ENCODE measurements at regions not wholly inside any gene's neighbourhood (a gene's known extent, or its start where the extent isn't known, plus 50 kb on each side); places are given as distances from the start of the nearest gene placed in this dataset.

GRCh38 chr1:187634940-187635339 is 806.2 kb downstream of the PLA2G4A start:
- H3K9me3 ChIP-seq (ENCODE audit: control insufficient read depth, low read length, poor library complexity, severe bottlenecking): peaks cover 2% of the 10 kb centered on the region
- H3K4me1 Mint-ChIP-seq: no peaks in the 10 kb centered on the region
- DNase-seq (no peak), ATAC-seq (no peak)
- H3K27ac Mint-ChIP-seq: no peak overlapping the region
- H3K4me3 Mint-ChIP-seq: no peak overlapping the region
- no peaks in the 10 kb centered on the region for H3K36me3 Mint-ChIP-seq (ENCODE audit: low read depth)
- no peaks in the 10 kb centered on the region for H3K27me3 Mint-ChIP-seq

GRCh38 chr1:187638733-187639434 is 810.1 kb downstream of the PLA2G4A start:
- ATAC-seq: no peak
- H3K36me3 Mint-ChIP-seq (ENCODE audit: low read depth): no peaks in the 10 kb centered on the region
- H3K9me3 ChIP-seq (ENCODE audit: control insufficient read depth, low read length, poor library complexity, severe bottlenecking): peaks cover 2% of the 10 kb centered on the region
- H3K27ac Mint-ChIP-seq: no peak overlapping the region
- H3K27me3 Mint-ChIP-seq: no peaks in the 10 kb centered on the region
- no peak overlapping the region for H3K4me3 Mint-ChIP-seq
- no peaks in the 10 kb centered on the region for H3K4me1 Mint-ChIP-seq
- DNase-seq: no peak

GRCh38 chr1:187641015-187641414 is 812.3 kb downstream of the PLA2G4A start:
- DNase-seq: no peak
- no peak for ATAC-seq
- peaks cover 2% of the 10 kb centered on the region for H3K9me3 ChIP-seq (ENCODE audit: control insufficient read depth, low read length, poor library complexity, severe bottlenecking)
- no peaks in the 10 kb centered on the region for H3K4me1 Mint-ChIP-seq
- H3K4me3 Mint-ChIP-seq: no peak overlapping the region
- no peak overlapping the region for H3K27ac Mint-ChIP-seq
- H3K27me3 Mint-ChIP-seq: no peaks in the 10 kb centered on the region
- no peaks in the 10 kb centered on the region for H3K36me3 Mint-ChIP-seq (ENCODE audit: low read depth)

GRCh38 chr1:187641463-187641862 is 812.7 kb downstream of the PLA2G4A start:
- DNase-seq: no peak
- H3K4me3 Mint-ChIP-seq: no peak overlapping the region
- no peaks in the 10 kb centered on the region for H3K4me1 Mint-ChIP-seq
- ATAC-seq: no peak
- H3K9me3 ChIP-seq (ENCODE audit: control insufficient read depth, low read length, poor library complexity, severe bottlenecking): peaks cover 1% of the 10 kb centered on the region
- H3K27me3 Mint-ChIP-seq: no peaks in the 10 kb centered on the region
- H3K36me3 Mint-ChIP-seq (ENCODE audit: low read depth): no peaks in the 10 kb centered on the region
- H3K27ac Mint-ChIP-seq: no peak overlapping the region

GRCh38 chr1:187641907-187642306 is 813.2 kb downstream of the PLA2G4A start:
- Mint-ChIP-seq H3K27ac (no peak overlapping the region), H3K27me3 (no peaks in the 10 kb centered on the region), H3K36me3 (ENCODE audit: low read depth) (no peaks in the 10 kb centered on the region), H3K4me1 (no peaks in the 10 kb centered on the region), H3K4me3 (no peak overlapping the region)
- H3K9me3 ChIP-seq (ENCODE audit: control insufficient read depth, low read length, poor library complexity, severe bottlenecking): no peaks in the 10 kb centered on the region
- ATAC-seq (no peak), DNase-seq (no peak)

- Mint-ChIP-seq H3K27me3 (no peaks in the 10 kb centered on the region), H3K36me3 (ENCODE audit: low read depth) (no peaks in the 10 kb centered on the region), H3K4me3 (no peak overlapping the region), H3K4me1 (no peaks in the 10 kb centered on the region), H3K27ac (no peak overlapping the region)
- DNase-seq (no peak), ATAC-seq (no peak)
- no peaks in the 10 kb centered on the region for H3K9me3 ChIP-seq (ENCODE audit: control insufficient read depth, low read length, poor library complexity, severe bottlenecking)
Observed at GRCh38 chr1:187645651-187646050, 816.9 kb downstream of the PLA2G4A start.

- no peaks in the 10 kb centered on the region for H3K36me3 Mint-ChIP-seq (ENCODE audit: low read depth)
- DNase-seq (no peak), ATAC-seq (no peak)
- H3K27me3 Mint-ChIP-seq: no peaks in the 10 kb centered on the region
- H3K4me3 Mint-ChIP-seq: no peak overlapping the region
- no peak overlapping the region for H3K27ac Mint-ChIP-seq
- no peaks in the 10 kb centered on the region for H3K4me1 Mint-ChIP-seq
- no peaks in the 10 kb centered on the region for H3K9me3 ChIP-seq (ENCODE audit: control insufficient read depth, low read length, poor library complexity, severe bottlenecking)
Observed at GRCh38 chr1:187646536-187647107, 817.9 kb downstream of the PLA2G4A start.

GRCh38 chr1:187648091-187648490 is 819.3 kb downstream of the PLA2G4A start:
- Mint-ChIP-seq H3K4me3 (no peak overlapping the region), H3K4me1 (no peaks in the 10 kb centered on the region)
- ATAC-seq: no peak

GRCh38 chr1:187654635-187655034 is 825.9 kb downstream of the PLA2G4A start:
- Mint-ChIP-seq H3K27me3 (no peaks in the 10 kb centered on the region), H3K27ac (no peak overlapping the region), H3K4me3 (no peak overlapping the region), H3K4me1 (no peaks in the 10 kb centered on the region), H3K36me3 (ENCODE audit: low read depth) (no peaks in the 10 kb centered on the region)
- no peaks in the 10 kb centered on the region for H3K9me3 ChIP-seq (ENCODE audit: control insufficient read depth, low read length, poor library complexity, severe bottlenecking)
- ATAC-seq: no peak
- no peak for DNase-seq

More at GRCh38 chr1:187648091-187648490, 819.3 kb downstream of the PLA2G4A start:
- DNase-seq: no peak
- no peaks in the 10 kb centered on the region for H3K9me3 ChIP-seq (ENCODE audit: control insufficient read depth, low read length, poor library complexity, severe bottlenecking)
- no peaks in the 10 kb centered on the region for H3K36me3 Mint-ChIP-seq (ENCODE audit: low read depth)
- H3K27ac Mint-ChIP-seq: no peak overlapping the region
- no peaks in the 10 kb centered on the region for H3K27me3 Mint-ChIP-seq

- H3K9me3 ChIP-seq (ENCODE audit: control insufficient read depth, low read length, poor library complexity, severe bottlenecking): no peaks in the 10 kb centered on the region
- no peak overlapping the region for H3K4me3 Mint-ChIP-seq
Observed at GRCh38 chr1:187655104-187655503, 826.4 kb downstream of the PLA2G4A start.

GRCh38 chr1:187665483-187665882 is 836.7 kb downstream of the PLA2G4A start:
- Mint-ChIP-seq H3K4me1 (no peaks in the 10 kb centered on the region), H3K36me3 (ENCODE audit: low read depth) (no peaks in the 10 kb centered on the region), H3K4me3 (no peak overlapping the region), H3K27me3 (no peaks in the 10 kb centered on the region), H3K27ac (no peak overlapping the region)
- H3K9me3 ChIP-seq (ENCODE audit: control insufficient read depth, low read length, poor library complexity, severe bottlenecking): no peaks in the 10 kb centered on the region
- ATAC-seq (no peak), DNase-seq (no peak)

More at GRCh38 chr1:187655104-187655503, 826.4 kb downstream of the PLA2G4A start:
- Mint-ChIP-seq H3K27ac (no peak overlapping the region), H3K27me3 (no peaks in the 10 kb centered on the region), H3K36me3 (ENCODE audit: low read depth) (no peaks in the 10 kb centered on the region), H3K4me1 (no peaks in the 10 kb centered on the region)
- no peak for DNase-seq
- ATAC-seq: no peak

GRCh38 chr1:187680823-187681222 is 852.1 kb downstream of the PLA2G4A start:
- no peak for ATAC-seq
- no peak for DNase-seq
- H3K27ac Mint-ChIP-seq: no peak overlapping the region
- no peaks in the 10 kb centered on the region for H3K9me3 ChIP-seq (ENCODE audit: control insufficient read depth, low read length, poor library complexity, severe bottlenecking)
- no peaks in the 10 kb centered on the region for H3K36me3 Mint-ChIP-seq (ENCODE audit: low read depth)
- no peak overlapping the region for H3K4me3 Mint-ChIP-seq
- no peaks in the 10 kb centered on the region for H3K4me1 Mint-ChIP-seq
- H3K27me3 Mint-ChIP-seq: no peaks in the 10 kb centered on the region

- no peak for DNase-seq
- Mint-ChIP-seq H3K27me3 (no peaks in the 10 kb centered on the region), H3K36me3 (ENCODE audit: low read depth) (no peaks in the 10 kb centered on the region), H3K4me3 (no peak overlapping the region), H3K4me1 (no peaks in the 10 kb centered on the region), H3K27ac (no peak overlapping the region)
- no peaks in the 10 kb centered on the region for H3K9me3 ChIP-seq (ENCODE audit: control insufficient read depth, low read length, poor library complexity, severe bottlenecking)
- no peak for ATAC-seq
Observed at GRCh38 chr1:187682112-187682511, 853.4 kb downstream of the PLA2G4A start.

GRCh38 chr1:187685333-187685732 is 856.6 kb downstream of the PLA2G4A start:
- Mint-ChIP-seq H3K4me1 (no peaks in the 10 kb centered on the region), H3K36me3 (ENCODE audit: low read depth) (no peaks in the 10 kb centered on the region)
- no peak for ATAC-seq

More at GRCh38 chr1:187685333-187685732, 856.6 kb downstream of the PLA2G4A start:
- no peaks in the 10 kb centered on the region for H3K9me3 ChIP-seq (ENCODE audit: control insufficient read depth, low read length, poor library complexity, severe bottlenecking)
- Mint-ChIP-seq H3K27me3 (no peaks in the 10 kb centered on the region), H3K27ac (no peak overlapping the region), H3K4me3 (no peak overlapping the region)
- DNase-seq: no peak

All from T-helper 17 cell (primary cell).